HCT116 (cell line): ENCODE measurements at regions not wholly inside any gene's neighbourhood (a gene's known extent, or its start where the extent isn't known, plus 50 kb on each side); places are given as distances from the start of the nearest gene placed in this dataset.

Experiments used
- CEBPB ChIP-seq: IDR thresholded peaks from 2 replicates; pipeline ENCODE4 v1.6.1; 2012; ENCODE audit warnings: low read depth
- EZH2 ChIP-seq: fragments of 200-600 bp; sonication (generic); IDR thresholded peaks from 2 replicates; pipeline ENCODE4 v1.6.1; 2017; ENCODE audit warnings: antibody characterized with exemption, mixed run types
- JUND ChIP-seq: IDR thresholded peaks from 2 replicates; pipeline ENCODE4 v1.6.1; 2012
- POLR2A ChIP-seq: IDR thresholded peaks from 2 replicates; pipeline ENCODE4 v1.7.0; 2011; ENCODE audit warnings: borderline replicate concordance; ENCODE audit not compliant: insufficient read depth, insufficient read length; ENCODE audit errors: extremely low read depth
- POLR2AphosphoS5 ChIP-seq: IDR thresholded peaks from 2 replicates; pipeline ENCODE4 v1.6.1; 2011; ENCODE audit warnings: mild to moderate bottlenecking, low read depth, low read length, moderate library complexity
- SP1 ChIP-seq: IDR thresholded peaks from 2 replicates; pipeline ENCODE4 v1.6.1; 2012; ENCODE audit warnings: low read depth
- SRF ChIP-seq: IDR thresholded peaks from 2 replicates; pipeline ENCODE4 v1.6.1; 2012; ENCODE audit warnings: low read depth
- TCF7L2 ChIP-seq: IDR thresholded peaks from 2 replicates; pipeline ENCODE4 v1.7.0; 2011; ENCODE audit warnings: borderline replicate concordance, inconsistent platforms; ENCODE audit not compliant: insufficient read depth, insufficient read length; ENCODE audit errors: extremely low read depth
- YY1 ChIP-seq: IDR thresholded peaks from 2 replicates; pipeline ENCODE4 v1.6.1; 2011; ENCODE audit warnings: low read length, low read depth, moderate library complexity, mild to moderate bottlenecking; ENCODE audit not compliant: insufficient replicate concordance; ENCODE audit errors: extremely low read depth
- ZNF274 ChIP-seq: fragments of 200-500 bp; sonication (Bioruptor generic); IDR thresholded peaks from 2 replicates; pipeline ENCODE4 v1.6.1; 2014; ENCODE audit warnings: mild to moderate bottlenecking, low read depth, low read length, inconsistent platforms
- TF ChIP-seq, protein P1 (sequence below): IDR thresholded peaks from 2 replicates; pipeline ENCODE4 v1.6.1; 2012; ENCODE audit warnings: low read depth
- TF ChIP-seq, protein P2 (sequence below), 3 experiments: fragments of 200-600 bp in 1 of 3; sonication (generic) in 1 of 3; IDR thresholded peaks in 2 of 3; conservative IDR thresholded peaks in 1 of 3; 2 replicates each; pipeline ENCODE4 v1.5.1; 2012 to 2017; ENCODE audit warnings: low read depth in 2 of 3, low read length in 2 of 3, antibody characterized with exemption in 1 of 3, borderline replicate concordance in 1 of 3, control low read depth in 1 of 3, mild to moderate bottlenecking in 1 of 3, mixed read lengths in 1 of 3, mixed run types in 1 of 3, moderate library complexity in 1 of 3; ENCODE audit not compliant: insufficient read depth in 1 of 3

DNA sequence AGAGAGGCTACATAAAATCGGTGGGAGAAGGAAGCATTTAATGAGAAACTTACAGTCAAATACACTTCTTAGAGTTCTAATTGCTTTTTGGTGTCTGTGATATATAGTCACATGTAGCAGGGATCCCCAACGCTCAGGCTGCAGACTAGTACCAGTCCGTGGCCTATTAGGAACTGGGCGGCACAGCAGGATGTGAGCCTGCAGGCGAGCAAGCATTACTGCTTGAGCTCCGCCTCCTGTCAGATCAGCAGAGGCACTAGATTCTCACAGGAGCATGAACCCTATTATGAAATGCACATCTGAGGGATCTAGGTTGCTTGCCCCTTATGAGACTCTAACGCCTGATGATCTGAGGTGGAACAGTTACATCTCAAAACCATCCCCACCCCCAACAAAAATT is 158.5 kb downstream of the TANC2 start:
- TF ChIP-seq POLR2AphosphoS5, result no peak
- TF ChIP-seq, protein P1, sequence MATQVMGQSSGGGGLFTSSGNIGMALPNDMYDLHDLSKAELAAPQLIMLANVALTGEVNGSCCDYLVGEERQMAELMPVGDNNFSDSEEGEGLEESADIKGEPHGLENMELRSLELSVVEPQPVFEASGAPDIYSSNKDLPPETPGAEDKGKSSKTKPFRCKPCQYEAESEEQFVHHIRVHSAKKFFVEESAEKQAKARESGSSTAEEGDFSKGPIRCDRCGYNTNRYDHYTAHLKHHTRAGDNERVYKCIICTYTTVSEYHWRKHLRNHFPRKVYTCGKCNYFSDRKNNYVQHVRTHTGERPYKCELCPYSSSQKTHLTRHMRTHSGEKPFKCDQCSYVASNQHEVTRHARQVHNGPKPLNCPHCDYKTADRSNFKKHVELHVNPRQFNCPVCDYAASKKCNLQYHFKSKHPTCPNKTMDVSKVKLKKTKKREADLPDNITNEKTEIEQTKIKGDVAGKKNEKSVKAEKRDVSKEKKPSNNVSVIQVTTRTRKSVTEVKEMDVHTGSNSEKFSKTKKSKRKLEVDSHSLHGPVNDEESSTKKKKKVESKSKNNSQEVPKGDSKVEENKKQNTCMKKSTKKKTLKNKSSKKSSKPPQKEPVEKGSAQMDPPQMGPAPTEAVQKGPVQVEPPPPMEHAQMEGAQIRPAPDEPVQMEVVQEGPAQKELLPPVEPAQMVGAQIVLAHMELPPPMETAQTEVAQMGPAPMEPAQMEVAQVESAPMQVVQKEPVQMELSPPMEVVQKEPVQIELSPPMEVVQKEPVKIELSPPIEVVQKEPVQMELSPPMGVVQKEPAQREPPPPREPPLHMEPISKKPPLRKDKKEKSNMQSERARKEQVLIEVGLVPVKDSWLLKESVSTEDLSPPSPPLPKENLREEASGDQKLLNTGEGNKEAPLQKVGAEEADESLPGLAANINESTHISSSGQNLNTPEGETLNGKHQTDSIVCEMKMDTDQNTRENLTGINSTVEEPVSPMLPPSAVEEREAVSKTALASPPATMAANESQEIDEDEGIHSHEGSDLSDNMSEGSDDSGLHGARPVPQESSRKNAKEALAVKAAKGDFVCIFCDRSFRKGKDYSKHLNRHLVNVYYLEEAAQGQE, result no peak
- TF ChIP-seq, protein P2, sequence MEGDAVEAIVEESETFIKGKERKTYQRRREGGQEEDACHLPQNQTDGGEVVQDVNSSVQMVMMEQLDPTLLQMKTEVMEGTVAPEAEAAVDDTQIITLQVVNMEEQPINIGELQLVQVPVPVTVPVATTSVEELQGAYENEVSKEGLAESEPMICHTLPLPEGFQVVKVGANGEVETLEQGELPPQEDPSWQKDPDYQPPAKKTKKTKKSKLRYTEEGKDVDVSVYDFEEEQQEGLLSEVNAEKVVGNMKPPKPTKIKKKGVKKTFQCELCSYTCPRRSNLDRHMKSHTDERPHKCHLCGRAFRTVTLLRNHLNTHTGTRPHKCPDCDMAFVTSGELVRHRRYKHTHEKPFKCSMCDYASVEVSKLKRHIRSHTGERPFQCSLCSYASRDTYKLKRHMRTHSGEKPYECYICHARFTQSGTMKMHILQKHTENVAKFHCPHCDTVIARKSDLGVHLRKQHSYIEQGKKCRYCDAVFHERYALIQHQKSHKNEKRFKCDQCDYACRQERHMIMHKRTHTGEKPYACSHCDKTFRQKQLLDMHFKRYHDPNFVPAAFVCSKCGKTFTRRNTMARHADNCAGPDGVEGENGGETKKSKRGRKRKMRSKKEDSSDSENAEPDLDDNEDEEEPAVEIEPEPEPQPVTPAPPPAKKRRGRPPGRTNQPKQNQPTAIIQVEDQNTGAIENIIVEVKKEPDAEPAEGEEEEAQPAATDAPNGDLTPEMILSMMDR (IDR thresholded peaks at IDR 0.05 in 2 of 3, conservative IDR thresholded peaks at IDR 0.05 in 1 of 3; ENCODE audit: borderline replicate concordance in 1 of 3, insufficient read depth in 1 of 3, low read depth in 2 of 3, low read length in 2 of 3), result no peak
- no peak for TF ChIP-seq JUND
- no peak for TF ChIP-seq YY1
- no peak for TF ChIP-seq TCF7L2
- no peak for TF ChIP-seq POLR2A
- TF ChIP-seq EZH2, result no peak
- TF ChIP-seq CEBPB, result no peak
- TF ChIP-seq ZNF274, result no peak
- no peak for TF ChIP-seq SP1
- TF ChIP-seq SRF, result no peak
